ENCODE measurements at regions not wholly inside any gene's neighbourhood (a gene's known extent, or its start where the extent isn't known, plus 50 kb on each side); places are given as distances from the start of the nearest gene placed in this dataset.

GRCh38 chr5:96112123-96112670 is 150.5 kb upstream of the ELL2 start:
- no peak for TF ChIP-seq CTCF (IDR thresholded peaks at IDR 0.05)
- no peak for TF ChIP-seq POLR2A (IDR thresholded peaks at IDR 0.05)

Measured in tibial nerve (tissue), 3 donors.